ENCODE measurements at regions not wholly inside any gene's neighbourhood (a gene's known extent, or its start where the extent isn't known, plus 50 kb on each side); places are given as distances from the start of the nearest gene placed in this dataset.

DNA sequence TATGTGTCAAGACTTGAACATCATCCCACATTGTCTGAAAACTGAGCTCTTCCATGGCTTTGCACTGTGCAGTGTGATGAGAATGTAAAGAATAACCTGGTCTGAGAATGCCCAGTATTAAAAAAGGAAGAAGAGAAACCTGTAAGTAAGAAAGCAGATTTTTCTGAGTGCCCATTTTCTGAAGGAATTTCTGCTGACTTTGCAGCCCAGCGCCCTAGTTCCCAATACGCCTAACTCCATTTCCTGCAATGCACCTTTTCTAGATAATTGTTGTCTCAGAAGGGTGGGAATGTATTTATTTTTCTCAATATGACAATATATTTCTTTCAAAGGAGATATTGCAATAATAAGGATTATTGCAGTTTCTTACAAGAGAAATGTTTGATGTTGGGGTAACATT, 231.5 kb downstream of the HAO1 start:
- H3K9me3 Mint-ChIP-seq = peaks cover 23% of the 10 kb centered on the region
- H3K4me3 Mint-ChIP-seq = no peak overlapping the region
- H3K27ac Mint-ChIP-seq = no peak overlapping the region
- H3K27me3 Mint-ChIP-seq (ENCODE audit: low read depth) = no peaks in the 10 kb centered on the region
- H3K4me1 Mint-ChIP-seq (ENCODE audit: low read depth) = no peaks in the 10 kb centered on the region
- H3K36me3 Mint-ChIP-seq (ENCODE audit: low read depth) = no peaks in the 10 kb centered on the region
- DNase-seq (ENCODE audit: low spot score) = no peak

DNA sequence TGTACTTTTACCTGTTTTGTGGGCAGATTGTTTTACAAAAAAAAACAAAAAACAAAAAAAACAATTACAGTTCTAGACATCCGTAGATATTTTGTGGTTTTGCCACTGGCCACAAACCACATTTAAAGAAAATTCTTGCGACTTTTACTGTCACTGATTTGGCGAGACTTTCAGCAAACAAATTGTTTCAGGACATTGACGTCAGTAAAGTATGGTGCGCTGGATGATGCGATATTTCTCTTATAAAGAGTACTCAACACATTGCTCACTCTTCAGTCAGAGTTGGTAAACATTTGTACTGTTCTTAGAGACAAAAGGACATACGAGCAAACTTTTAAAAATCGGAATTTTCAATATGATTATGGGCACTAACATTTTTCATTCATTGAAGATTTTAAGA, 229.8 kb downstream of the HAO1 start:
- no peak for DNase-seq (ENCODE audit: low spot score)
- H3K4me3 Mint-ChIP-seq = no peak overlapping the region
- no peaks in the 10 kb centered on the region for H3K27me3 Mint-ChIP-seq (ENCODE audit: low read depth)
- no peaks in the 10 kb centered on the region for H3K4me1 Mint-ChIP-seq (ENCODE audit: low read depth)
- H3K27ac Mint-ChIP-seq = no peak overlapping the region
- peaks cover 23% of the 10 kb centered on the region for H3K9me3 Mint-ChIP-seq
- no peaks in the 10 kb centered on the region for H3K36me3 Mint-ChIP-seq (ENCODE audit: low read depth)

DNA sequence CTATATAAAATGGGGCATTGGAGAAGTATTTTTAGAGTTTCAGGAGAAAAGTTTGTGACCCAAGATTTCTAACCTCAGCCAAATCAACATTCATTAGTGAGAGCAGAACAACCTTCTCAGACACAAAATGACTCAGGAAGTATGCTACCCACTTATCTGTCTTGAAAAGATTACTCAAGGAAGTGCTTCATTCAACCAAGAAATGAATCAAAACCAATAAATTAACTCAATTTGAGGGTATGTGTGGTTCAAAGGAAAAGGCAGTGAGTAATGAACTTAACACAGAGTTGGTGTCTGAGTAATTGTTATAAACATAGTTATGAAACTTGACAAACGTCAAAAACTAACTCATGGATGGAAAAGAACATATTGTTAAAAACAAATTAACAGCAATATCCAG, 227.6 kb downstream of the HAO1 start:
- Mint-ChIP-seq H3K9me3 (peaks cover 22% of the 10 kb centered on the region), H3K27ac (no peak overlapping the region), H3K4me1 (ENCODE audit: low read depth) (peaks cover 4% of the 10 kb centered on the region), H3K36me3 (ENCODE audit: low read depth) (no peaks in the 10 kb centered on the region), H3K27me3 (ENCODE audit: low read depth) (no peaks in the 10 kb centered on the region), H3K4me3 (no peak overlapping the region)
- no peak for DNase-seq (ENCODE audit: low spot score)

GRCh38 chr20:7714549-7714948, 225.7 kb downstream of the HAO1 start:
- DNase-seq (ENCODE audit: low spot score) = no peak
- H3K27ac Mint-ChIP-seq = no peak overlapping the region
- peaks cover 26% of the 10 kb centered on the region for H3K9me3 Mint-ChIP-seq
- peaks cover 4% of the 10 kb centered on the region for H3K4me1 Mint-ChIP-seq (ENCODE audit: low read depth)
- no peak overlapping the region for H3K4me3 Mint-ChIP-seq
- H3K36me3 Mint-ChIP-seq (ENCODE audit: low read depth) = no peaks in the 10 kb centered on the region
- no peaks in the 10 kb centered on the region for H3K27me3 Mint-ChIP-seq (ENCODE audit: low read depth)

DNA sequence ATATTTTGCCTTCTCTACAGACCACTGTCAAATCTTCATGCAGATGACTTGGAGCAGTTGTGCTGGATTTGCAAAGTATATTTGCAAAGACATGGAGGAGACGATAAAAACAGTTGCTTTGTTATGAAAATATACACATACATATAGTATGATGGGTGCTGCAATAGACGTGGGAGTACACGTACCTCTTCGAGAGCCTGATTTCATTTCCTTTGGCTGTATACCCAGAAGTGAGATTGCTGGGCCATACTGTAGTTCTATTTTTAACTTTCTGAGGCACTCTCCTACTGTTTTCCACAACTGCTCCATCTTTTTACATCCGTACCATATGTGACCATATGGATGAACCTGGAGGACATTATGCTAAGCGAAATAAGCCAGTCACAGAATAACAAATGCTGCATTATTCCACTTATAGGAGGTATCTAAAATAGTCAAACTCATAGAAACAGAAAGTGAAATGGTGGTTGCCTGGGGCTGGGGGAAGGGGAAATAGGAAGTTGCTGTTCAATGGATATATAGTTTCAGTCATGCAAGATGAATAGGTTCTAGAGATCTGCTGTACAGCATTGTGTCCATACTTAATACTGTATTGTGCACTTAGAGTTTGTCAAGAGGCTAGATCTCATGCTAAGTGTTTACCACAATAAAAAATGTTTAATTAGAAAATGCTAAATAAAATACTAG, 223.8 kb downstream of the HAO1 start:
- Mint-ChIP-seq H3K4me1 (ENCODE audit: low read depth) (peaks cover 4% of the 10 kb centered on the region), H3K27ac (no peak overlapping the region), H3K36me3 (ENCODE audit: low read depth) (no peaks in the 10 kb centered on the region), H3K27me3 (ENCODE audit: low read depth) (no peaks in the 10 kb centered on the region), H3K4me3 (no peak overlapping the region), H3K9me3 (peaks cover 26% of the 10 kb centered on the region)
- no peak for DNase-seq (ENCODE audit: low spot score)

GRCh38 chr20:7722564-7722963, 217.7 kb downstream of the HAO1 start:
- Mint-ChIP-seq H3K9me3 (peaks cover 6% of the 10 kb centered on the region), H3K27me3 (ENCODE audit: low read depth) (no peaks in the 10 kb centered on the region)

GRCh38 chr20:7723284-7723683, 217.0 kb downstream of the HAO1 start:
- no peaks in the 10 kb centered on the region for H3K4me1 Mint-ChIP-seq (ENCODE audit: low read depth)
- no peak for DNase-seq (ENCODE audit: low spot score)
- H3K9me3 Mint-ChIP-seq = peaks cover 6% of the 10 kb centered on the region
- no peak overlapping the region for H3K4me3 Mint-ChIP-seq
- H3K27me3 Mint-ChIP-seq (ENCODE audit: low read depth) = no peaks in the 10 kb centered on the region
- H3K27ac Mint-ChIP-seq = no peak overlapping the region
- no peaks in the 10 kb centered on the region for H3K36me3 Mint-ChIP-seq (ENCODE audit: low read depth)

More at GRCh38 chr20:7722564-7722963, 217.7 kb downstream of the HAO1 start:
- Mint-ChIP-seq H3K4me3 (no peak overlapping the region), H3K27ac (no peak overlapping the region), H3K36me3 (ENCODE audit: low read depth) (no peaks in the 10 kb centered on the region), H3K4me1 (ENCODE audit: low read depth) (no peaks in the 10 kb centered on the region)
- DNase-seq (ENCODE audit: low spot score) = no peak

DNA sequence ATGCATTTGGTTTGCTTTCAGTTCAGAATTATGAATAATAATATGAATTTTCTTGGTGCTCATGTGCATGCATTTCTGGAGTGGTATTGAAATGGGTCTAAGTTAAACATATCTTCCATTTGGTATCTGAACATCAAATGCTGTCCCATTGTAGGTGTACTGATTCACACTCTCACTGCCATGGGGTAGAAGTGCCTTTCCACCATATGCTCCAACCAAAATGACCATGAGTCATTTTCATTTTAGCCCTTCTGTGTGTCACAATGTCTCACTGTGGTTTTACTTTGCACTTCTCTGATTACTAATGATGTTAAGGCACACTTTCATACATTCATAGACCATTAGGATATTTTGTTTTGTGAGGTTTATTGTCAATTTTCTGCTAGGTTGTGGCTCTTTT, 211.9 kb downstream of the HAO1 start:
- Mint-ChIP-seq H3K4me3 (no peak overlapping the region), H3K27ac (no peak overlapping the region), H3K9me3 (no peaks in the 10 kb centered on the region), H3K4me1 (ENCODE audit: low read depth) (no peaks in the 10 kb centered on the region), H3K27me3 (ENCODE audit: low read depth) (no peaks in the 10 kb centered on the region), H3K36me3 (ENCODE audit: low read depth) (no peaks in the 10 kb centered on the region)
- no peak for DNase-seq (ENCODE audit: low spot score)

DNA sequence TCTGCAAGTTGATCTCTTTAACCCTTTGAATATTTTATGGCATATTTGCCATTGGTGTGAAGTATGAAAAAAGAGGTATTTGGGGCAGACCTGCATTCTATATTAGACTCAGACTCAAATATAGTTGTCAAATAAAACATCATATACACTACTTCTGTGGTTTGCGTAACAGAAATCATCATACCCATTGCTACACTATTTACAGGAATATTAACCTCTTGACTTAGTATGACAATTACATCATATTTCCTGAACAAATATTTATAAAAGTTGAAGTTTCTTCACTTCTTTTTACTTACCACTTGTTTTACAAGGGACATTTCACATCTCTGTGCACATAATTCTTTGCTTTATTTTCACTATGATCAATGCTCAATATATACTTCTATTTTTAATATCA, 206.0 kb downstream of the HAO1 start:
- Mint-ChIP-seq H3K9me3 (no peaks in the 10 kb centered on the region), H3K36me3 (ENCODE audit: low read depth) (no peaks in the 10 kb centered on the region), H3K27me3 (ENCODE audit: low read depth) (no peaks in the 10 kb centered on the region), H3K4me1 (ENCODE audit: low read depth) (no peaks in the 10 kb centered on the region), H3K27ac (no peak overlapping the region), H3K4me3 (no peak overlapping the region)
- no peak for DNase-seq (ENCODE audit: low spot score)

GRCh38 chr20:7736336-7736735, 203.9 kb downstream of the HAO1 start:
- Mint-ChIP-seq H3K4me1 (ENCODE audit: low read depth) (no peaks in the 10 kb centered on the region), H3K9me3 (no peaks in the 10 kb centered on the region), H3K27me3 (ENCODE audit: low read depth) (no peaks in the 10 kb centered on the region), H3K36me3 (ENCODE audit: low read depth) (no peaks in the 10 kb centered on the region), H3K27ac (no peak overlapping the region), H3K4me3 (no peak overlapping the region)
- DNase-seq (ENCODE audit: low spot score) = no peak

DNA sequence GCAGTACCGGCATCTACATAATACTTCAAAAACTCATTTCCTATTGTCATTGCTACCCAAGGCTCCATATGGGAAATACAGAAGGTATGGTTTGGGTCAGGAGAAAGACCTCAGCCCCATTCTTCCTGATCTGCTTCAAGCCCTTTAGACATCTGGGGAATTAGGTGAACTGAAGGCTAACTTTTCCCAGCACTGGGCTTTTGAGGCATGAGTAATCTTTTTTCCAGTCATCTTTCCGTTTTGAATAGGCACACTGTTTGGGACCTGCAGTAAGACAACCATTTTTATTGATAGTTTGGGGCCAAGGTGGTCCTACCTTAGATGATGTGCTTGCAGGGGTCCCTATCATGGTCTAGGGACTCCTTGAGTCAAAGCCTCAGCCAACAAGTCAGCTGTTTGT, 198.4 kb downstream of the HAO1 start:
- Mint-ChIP-seq H3K4me3 (no peak overlapping the region), H3K27ac (no peak overlapping the region), H3K4me1 (ENCODE audit: low read depth) (no peaks in the 10 kb centered on the region), H3K36me3 (ENCODE audit: low read depth) (no peaks in the 10 kb centered on the region), H3K9me3 (peaks cover 8% of the 10 kb centered on the region), H3K27me3 (ENCODE audit: low read depth) (no peaks in the 10 kb centered on the region)
- DNase-seq (ENCODE audit: low spot score) = no peak

DNA sequence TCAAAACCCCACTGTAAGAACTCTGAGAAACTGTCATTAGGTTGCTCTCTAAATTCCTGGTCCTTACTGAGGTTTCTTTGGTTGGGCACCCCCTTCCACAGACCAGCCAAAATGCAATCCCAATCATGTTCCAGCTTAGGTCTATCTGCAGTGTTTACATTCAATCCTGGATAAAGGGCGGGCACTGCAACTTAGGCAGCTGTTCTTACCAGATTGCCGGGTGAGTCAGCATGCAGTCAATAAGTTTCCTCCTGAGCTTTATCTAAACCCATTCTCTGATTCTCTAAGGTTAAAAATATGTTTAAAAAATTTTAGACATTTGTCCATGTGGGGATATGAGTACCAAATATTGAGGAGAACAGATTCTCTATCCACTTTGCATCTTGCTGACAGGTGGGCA, 197.8 kb downstream of the HAO1 start:
- H3K4me1 Mint-ChIP-seq (ENCODE audit: low read depth) = no peaks in the 10 kb centered on the region
- H3K9me3 Mint-ChIP-seq = peaks cover 8% of the 10 kb centered on the region
- H3K36me3 Mint-ChIP-seq (ENCODE audit: low read depth) = no peaks in the 10 kb centered on the region
- no peaks in the 10 kb centered on the region for H3K27me3 Mint-ChIP-seq (ENCODE audit: low read depth)
- H3K27ac Mint-ChIP-seq = no peak overlapping the region
- no peak overlapping the region for H3K4me3 Mint-ChIP-seq
- no peak for DNase-seq (ENCODE audit: low spot score)

DNA sequence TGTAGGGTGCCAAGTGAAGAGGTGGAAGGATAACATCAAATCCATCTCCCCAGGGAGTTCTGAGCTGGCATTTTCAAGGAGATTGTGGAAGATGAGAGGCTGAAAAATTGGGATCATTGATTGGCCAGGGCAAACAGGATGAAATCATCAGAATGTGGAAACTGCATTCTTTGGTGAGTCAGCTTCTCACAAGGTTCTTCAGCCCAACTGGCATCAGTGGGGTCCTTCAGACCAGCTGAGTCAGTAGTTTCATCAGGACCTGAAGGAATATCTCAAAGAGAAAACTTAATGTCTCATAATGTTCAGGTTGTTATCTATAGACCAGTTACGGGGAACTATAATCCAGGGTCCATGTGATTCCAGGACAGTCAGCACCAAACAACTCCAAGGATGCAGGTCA, 195.8 kb downstream of the HAO1 start:
- Mint-ChIP-seq H3K27ac (no peak overlapping the region), H3K4me3 (no peak overlapping the region), H3K36me3 (ENCODE audit: low read depth) (no peaks in the 10 kb centered on the region), H3K4me1 (ENCODE audit: low read depth) (no peaks in the 10 kb centered on the region), H3K9me3 (peaks cover 8% of the 10 kb centered on the region), H3K27me3 (ENCODE audit: low read depth) (no peaks in the 10 kb centered on the region)
- DNase-seq (ENCODE audit: low spot score) = no peak

- Mint-ChIP-seq H3K27ac (no peak overlapping the region), H3K4me1 (ENCODE audit: low read depth) (no peaks in the 10 kb centered on the region), H3K4me3 (no peak overlapping the region), H3K9me3 (peaks cover 6% of the 10 kb centered on the region), H3K27me3 (ENCODE audit: low read depth) (peaks cover 5% of the 10 kb centered on the region), H3K36me3 (ENCODE audit: low read depth) (no peaks in the 10 kb centered on the region)
- DNase-seq (ENCODE audit: low spot score) = no peak
These were observed 191.6 kb downstream of the HAO1 start for GRCh38 chr20:7748624-7749023.

DNA sequence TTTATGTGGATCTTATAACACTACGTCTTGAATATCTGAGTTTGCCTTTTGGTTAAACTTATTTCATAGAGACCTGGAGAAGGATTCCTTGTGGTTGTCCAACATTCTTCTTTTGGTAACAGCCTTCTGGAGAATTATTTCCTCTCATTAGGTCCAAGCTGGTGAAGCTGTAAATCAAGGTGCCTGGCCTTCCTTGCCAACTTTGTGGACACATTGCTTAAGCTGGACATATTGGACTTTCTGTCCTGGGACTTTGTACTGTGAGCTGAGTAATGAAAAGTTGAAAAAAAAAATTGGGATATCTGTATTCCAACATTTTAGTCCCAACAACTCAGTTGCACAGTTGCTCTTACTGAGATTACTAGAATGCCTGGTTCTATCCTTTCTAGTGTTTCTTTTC, 186.2 kb downstream of the HAO1 start:
- no peaks in the 10 kb centered on the region for H3K36me3 Mint-ChIP-seq (ENCODE audit: low read depth)
- H3K4me3 Mint-ChIP-seq = no peak overlapping the region
- H3K27ac Mint-ChIP-seq = no peak overlapping the region
- H3K9me3 Mint-ChIP-seq = no peaks in the 10 kb centered on the region
- DNase-seq (ENCODE audit: low spot score) = no peak
- no peaks in the 10 kb centered on the region for H3K4me1 Mint-ChIP-seq (ENCODE audit: low read depth)
- peaks cover 5% of the 10 kb centered on the region for H3K27me3 Mint-ChIP-seq (ENCODE audit: low read depth)

Measured in T-helper 2 cell treated with Interferon-gamma antibody and Interleukin-4, amounts not matched to agents 5 μg/mL and 100 μg/mL, for 36 hours (primary cell).